ENCODE measurements at regions not wholly inside any gene's neighbourhood (a gene's known extent, or its start where the extent isn't known, plus 50 kb on each side); places are given as distances from the start of the nearest gene placed in this dataset.

DNA sequence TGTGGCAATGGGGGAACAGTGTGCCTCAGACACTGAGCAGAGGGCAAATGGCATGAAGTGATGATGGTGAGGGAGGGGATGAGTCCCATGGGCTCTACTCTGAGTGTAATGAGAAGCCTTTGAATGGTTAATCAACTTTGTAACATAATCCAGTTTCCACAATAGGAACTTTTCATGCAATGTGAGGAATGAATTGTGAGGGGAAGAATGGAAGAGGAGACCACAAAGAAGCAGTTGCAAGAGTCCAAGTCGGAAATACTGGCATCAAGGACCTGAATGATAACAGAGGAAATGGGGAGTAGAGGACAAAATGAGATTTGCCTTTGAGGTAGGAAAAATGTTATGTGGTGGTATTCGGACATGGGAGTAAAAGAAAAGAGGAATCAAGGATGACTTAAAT, 476.9 kb upstream of the PRICKLE1 start:
- H3K9me3 ChIP-seq (replicated peaks; ENCODE audit: control insufficient read depth, insufficient read depth, low read length), result no peaks in the 10 kb centered on the region
- FAIRE-seq, result no peak
- TF ChIP-seq, protein P1, sequence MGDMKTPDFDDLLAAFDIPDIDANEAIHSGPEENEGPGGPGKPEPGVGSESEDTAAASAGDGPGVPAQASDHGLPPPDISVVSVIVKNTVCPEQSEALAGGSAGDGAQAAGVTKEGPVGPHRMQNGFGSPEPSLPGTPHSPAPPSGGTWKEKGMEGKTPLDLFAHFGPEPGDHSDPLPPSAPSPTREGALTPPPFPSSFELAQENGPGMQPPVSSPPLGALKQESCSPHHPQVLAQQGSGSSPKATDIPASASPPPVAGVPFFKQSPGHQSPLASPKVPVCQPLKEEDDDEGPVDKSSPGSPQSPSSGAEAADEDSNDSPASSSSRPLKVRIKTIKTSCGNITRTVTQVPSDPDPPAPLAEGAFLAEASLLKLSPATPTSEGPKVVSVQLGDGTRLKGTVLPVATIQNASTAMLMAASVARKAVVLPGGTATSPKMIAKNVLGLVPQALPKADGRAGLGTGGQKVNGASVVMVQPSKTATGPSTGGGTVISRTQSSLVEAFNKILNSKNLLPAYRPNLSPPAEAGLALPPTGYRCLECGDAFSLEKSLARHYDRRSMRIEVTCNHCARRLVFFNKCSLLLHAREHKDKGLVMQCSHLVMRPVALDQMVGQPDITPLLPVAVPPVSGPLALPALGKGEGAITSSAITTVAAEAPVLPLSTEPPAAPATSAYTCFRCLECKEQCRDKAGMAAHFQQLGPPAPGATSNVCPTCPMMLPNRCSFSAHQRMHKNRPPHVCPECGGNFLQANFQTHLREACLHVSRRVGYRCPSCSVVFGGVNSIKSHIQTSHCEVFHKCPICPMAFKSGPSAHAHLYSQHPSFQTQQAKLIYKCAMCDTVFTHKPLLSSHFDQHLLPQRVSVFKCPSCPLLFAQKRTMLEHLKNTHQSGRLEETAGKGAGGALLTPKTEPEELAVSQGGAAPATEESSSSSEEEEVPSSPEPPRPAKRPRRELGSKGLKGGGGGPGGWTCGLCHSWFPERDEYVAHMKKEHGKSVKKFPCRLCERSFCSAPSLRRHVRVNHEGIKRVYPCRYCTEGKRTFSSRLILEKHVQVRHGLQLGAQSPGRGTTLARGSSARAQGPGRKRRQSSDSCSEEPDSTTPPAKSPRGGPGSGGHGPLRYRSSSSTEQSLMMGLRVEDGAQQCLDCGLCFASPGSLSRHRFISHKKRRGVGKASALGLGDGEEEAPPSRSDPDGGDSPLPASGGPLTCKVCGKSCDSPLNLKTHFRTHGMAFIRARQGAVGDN (IDR thresholded peaks at IDR 0.05), result no peak
- no peak for TF ChIP-seq RUNX3 (IDR thresholded peaks at IDR 0.05; ENCODE audit: low read length)
- TF ChIP-seq ATF7 (IDR thresholded peaks at IDR 0.05; ENCODE audit: low read depth), result no peak
- TF ChIP-seq, protein P2, sequence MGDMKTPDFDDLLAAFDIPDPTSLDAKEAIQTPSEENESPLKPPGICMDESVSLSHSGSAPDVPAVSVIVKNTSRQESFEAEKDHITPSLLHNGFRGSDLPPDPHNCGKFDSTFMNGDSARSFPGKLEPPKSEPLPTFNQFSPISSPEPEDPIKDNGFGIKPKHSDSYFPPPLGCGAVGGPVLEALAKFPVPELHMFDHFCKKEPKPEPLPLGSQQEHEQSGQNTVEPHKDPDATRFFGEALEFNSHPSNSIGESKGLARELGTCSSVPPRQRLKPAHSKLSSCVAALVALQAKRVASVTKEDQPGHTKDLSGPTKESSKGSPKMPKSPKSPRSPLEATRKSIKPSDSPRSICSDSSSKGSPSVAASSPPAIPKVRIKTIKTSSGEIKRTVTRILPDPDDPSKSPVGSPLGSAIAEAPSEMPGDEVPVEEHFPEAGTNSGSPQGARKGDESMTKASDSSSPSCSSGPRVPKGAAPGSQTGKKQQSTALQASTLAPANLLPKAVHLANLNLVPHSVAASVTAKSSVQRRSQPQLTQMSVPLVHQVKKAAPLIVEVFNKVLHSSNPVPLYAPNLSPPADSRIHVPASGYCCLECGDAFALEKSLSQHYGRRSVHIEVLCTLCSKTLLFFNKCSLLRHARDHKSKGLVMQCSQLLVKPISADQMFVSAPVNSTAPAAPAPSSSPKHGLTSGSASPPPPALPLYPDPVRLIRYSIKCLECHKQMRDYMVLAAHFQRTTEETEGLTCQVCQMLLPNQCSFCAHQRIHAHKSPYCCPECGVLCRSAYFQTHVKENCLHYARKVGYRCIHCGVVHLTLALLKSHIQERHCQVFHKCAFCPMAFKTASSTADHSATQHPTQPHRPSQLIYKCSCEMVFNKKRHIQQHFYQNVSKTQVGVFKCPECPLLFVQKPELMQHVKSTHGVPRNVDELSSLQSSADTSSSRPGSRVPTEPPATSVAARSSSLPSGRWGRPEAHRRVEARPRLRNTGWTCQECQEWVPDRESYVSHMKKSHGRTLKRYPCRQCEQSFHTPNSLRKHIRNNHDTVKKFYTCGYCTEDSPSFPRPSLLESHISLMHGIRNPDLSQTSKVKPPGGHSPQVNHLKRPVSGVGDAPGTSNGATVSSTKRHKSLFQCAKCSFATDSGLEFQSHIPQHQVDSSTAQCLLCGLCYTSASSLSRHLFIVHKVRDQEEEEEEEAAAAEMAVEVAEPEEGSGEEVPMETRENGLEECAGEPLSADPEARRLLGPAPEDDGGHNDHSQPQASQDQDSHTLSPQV (IDR thresholded peaks at IDR 0.05), result no peak
- TF ChIP-seq ESRRA (IDR thresholded peaks at IDR 0.05; ENCODE audit: low read length), result no peak
- TF ChIP-seq TCF12 (IDR thresholded peaks at IDR 0.05; ENCODE audit: low read depth, low read length), result no peak
- TF ChIP-seq ZNF217 (IDR thresholded peaks at IDR 0.05), result no peak
- TF ChIP-seq ZNF384 (IDR thresholded peaks at IDR 0.05; ENCODE audit: borderline replicate concordance, low read depth, low read length), result no peak
- TF ChIP-seq ZBTB40 (IDR thresholded peaks at IDR 0.05; ENCODE audit: borderline replicate concordance), result no peak
- no peak for TF ChIP-seq KAT2A (conservative IDR thresholded peaks at IDR 0.05; ENCODE audit: control insufficient read depth, low read depth, low read length)
- TF ChIP-seq, protein P3, sequence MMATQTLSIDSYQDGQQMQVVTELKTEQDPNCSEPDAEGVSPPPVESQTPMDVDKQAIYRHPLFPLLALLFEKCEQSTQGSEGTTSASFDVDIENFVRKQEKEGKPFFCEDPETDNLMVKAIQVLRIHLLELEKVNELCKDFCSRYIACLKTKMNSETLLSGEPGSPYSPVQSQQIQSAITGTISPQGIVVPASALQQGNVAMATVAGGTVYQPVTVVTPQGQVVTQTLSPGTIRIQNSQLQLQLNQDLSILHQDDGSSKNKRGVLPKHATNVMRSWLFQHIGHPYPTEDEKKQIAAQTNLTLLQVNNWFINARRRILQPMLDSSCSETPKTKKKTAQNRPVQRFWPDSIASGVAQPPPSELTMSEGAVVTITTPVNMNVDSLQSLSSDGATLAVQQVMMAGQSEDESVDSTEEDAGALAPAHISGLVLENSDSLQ (IDR thresholded peaks at IDR 0.05), result no peak
- no peak for TF ChIP-seq ZNF622 (IDR thresholded peaks at IDR 0.05)
- no peak for TF ChIP-seq MTA2 (IDR thresholded peaks at IDR 0.05; ENCODE audit: low read depth)

More for the DNA sequence above, 476.9 kb upstream of the PRICKLE1 start:
- H3K4me2 ChIP-seq (ENCODE audit: control insufficient read depth, insufficient read depth), result no peak overlapping the region
- H3K79me2 ChIP-seq (ENCODE audit: control insufficient read depth, insufficient read depth, low read length), result no peaks in the 10 kb centered on the region
- in situ Hi-C loops (cut with MboI), result no loop called here
- H3K9ac ChIP-seq (ENCODE audit: control insufficient read depth, insufficient read depth, low read length), result no peak overlapping the region
- H3K4me3 ChIP-seq, result no peak overlapping the region
- ATAC-seq (no peak), DNase-seq (ENCODE audit: low read depth, low spot score) (no peak)
- no peaks in the 10 kb centered on the region for H3K27me3 ChIP-seq (replicated peaks in 1 of 2; ENCODE audit: control insufficient read depth in 2 of 2, insufficient read depth in 2 of 2, low read length in 1 of 2)
- intact Hi-C loops (cut with micrococcal nuclease; ENCODE audit: unreplicated experiment), result no loop called here
- ChIA-PET RAD21 (ENCODE audit: unreplicated experiment) (no interaction called here), CTCF (no interaction called here), POLR2A (no interaction called here), SMC1A (ENCODE audit: uncharacterized antibody, unreplicated experiment) (interaction anchor here (0.6 kb wide), 1 partner anchor 213 kb away, joined by 3 read pairs; no protein-coding TSS in a partner anchor)
- 22% methylated on average over 2 of the region's 2 CpGs for WGBS (ENCODE audit: insufficient coverage, insufficient replicate concordance, low lambda C conversion rate, missing lambda C conversion rate)
- no peak overlapping the region for H2AFZ ChIP-seq (ENCODE audit: control insufficient read depth, low read depth, low read length)
- H4K20me1 ChIP-seq (ENCODE audit: control insufficient read depth, insufficient read depth), result no peaks in the 10 kb centered on the region
- no peaks in the 10 kb centered on the region for H3K36me3 ChIP-seq (ENCODE audit: control insufficient read depth in 2 of 2, insufficient read depth in 2 of 2, low read length in 1 of 2)
- H3K27ac ChIP-seq (ENCODE audit: control insufficient read depth, insufficient read depth), result no peak overlapping the region
- H3K4me1 ChIP-seq (ENCODE audit: control insufficient read depth, insufficient read depth, low read length), result no peaks in the 10 kb centered on the region
- no TSS peak for BruUV-seq (replicated peaks)

Data from GM12878 (cell line).